NCI-H524 treated with DMSO at 0.1 percent for 48 hours (cell line): ENCODE measurements at regions not wholly inside any gene's neighbourhood (a gene's known extent, or its start where the extent isn't known, plus 50 kb on each side); places are given as distances from the start of the nearest gene placed in this dataset.

Experiments
- DNase-seq: peaks from one replicate; lab custom pipeline; 2025; lab: John Stamatoyannopoulos, UW

GRCh38 chr6:157756708-157757429, 66.2 kb upstream of the SNX9 start:
- peak; percentile 60 for DNase-seq

DNA sequence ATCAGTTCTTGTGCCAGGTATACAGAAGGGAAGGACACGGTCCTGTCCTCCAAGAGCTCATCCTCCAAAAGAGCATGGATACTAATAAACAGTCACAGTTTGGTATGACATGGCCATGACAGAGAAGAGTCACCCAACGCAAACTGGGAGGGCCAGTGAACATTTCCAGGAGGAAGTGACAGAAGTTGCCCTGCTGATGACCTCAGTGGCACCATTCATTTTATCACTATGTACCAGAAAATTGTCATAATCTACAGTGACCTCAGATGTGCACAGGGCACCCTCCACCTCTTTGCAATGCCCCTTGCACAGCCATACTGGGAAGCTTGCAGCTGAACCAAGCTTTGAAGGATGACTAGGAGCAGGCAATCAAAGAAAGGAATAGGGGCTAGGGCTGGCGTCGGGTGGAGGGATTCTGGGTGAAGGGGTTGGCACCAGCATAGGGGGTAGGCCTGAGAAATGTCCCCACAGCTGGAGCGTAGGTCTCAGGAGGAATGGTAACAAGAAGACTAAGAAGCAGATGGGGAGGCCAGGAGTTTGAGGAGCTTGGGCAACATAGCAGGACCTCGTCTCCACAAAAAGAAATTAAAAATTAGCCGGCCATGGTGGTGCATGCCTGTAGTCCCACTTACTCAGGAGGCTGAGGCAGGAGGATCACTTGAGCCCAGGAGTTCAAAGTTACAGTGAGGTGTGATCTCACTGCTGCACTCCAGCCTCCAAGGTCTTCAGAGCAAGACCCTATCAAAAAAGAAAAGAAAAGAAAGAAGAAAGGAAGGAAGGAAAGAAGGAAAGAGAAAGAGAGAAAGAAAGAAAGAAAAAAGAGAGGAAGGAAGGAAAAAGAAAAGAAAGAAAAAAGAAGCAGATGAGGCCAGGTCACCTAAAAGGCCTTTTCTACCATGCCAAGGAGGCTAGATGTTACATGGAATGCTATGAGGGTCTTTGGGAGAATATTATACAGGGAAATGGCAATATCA, 65.3 kb upstream of the SNX9 start:
- DNase-seq = no peak

- no peak for DNase-seq
Observed at GRCh38 chr6:157758516-157759023, 64.5 kb upstream of the SNX9 start.

GRCh38 chr6:157759028-157759427, 64.0 kb upstream of the SNX9 start:
- DNase-seq = no peak

DNA sequence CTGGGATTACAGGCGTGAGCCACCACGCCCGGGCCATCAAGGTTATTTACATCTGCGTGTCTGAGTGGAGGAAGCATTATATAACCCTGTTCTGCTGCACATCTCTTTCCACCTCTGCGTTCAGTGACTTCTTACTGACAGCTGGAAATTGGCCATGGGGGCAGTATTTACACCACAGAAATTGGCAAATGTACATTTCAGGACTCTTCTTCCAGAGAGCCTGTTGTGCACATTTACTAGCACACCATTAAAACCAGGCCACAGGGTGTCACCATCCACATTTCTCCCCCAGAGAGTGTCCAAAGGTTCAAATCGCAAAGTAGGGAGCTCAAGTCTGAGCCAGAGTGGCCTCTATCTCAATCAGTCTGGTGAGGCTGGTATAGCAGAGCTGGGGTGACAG, 62.9 kb upstream of the SNX9 start:
- no peak for DNase-seq

DNA sequence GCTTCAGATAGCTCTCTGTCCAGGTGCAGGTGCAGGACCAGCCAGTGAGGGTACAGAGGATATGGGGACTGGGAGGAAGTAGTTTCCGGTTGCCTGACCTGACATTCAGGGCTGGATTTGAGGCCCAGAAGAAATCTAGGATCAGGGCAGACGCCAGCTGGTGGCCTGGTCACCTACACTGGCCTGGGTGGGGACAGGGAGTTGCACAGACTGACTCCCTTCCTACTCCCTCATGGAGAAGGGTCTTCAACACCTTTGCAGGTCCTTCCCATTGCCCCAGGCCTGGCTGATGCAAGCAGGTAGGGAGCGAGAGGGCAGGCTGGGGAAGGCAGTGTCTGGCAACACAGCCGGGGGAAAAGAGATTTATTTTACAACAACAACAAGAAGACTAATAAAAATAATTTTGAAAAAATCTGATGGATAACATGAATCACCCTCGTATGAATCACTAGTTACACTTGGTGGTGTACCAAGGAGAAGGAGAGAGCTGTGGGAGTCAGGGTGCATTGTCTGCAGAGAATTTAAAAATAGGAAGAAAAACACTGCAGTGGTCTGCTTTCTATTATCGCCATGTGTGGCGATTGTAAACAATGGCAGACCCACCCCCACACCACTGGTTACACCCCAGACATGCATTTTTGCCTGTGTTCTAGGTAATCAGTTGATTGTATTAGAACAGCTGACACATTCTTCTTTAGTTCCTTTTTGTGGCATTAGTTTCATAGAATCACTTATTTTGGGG, 62.3 kb upstream of the SNX9 start:
- DNase-seq = no peak

DNA sequence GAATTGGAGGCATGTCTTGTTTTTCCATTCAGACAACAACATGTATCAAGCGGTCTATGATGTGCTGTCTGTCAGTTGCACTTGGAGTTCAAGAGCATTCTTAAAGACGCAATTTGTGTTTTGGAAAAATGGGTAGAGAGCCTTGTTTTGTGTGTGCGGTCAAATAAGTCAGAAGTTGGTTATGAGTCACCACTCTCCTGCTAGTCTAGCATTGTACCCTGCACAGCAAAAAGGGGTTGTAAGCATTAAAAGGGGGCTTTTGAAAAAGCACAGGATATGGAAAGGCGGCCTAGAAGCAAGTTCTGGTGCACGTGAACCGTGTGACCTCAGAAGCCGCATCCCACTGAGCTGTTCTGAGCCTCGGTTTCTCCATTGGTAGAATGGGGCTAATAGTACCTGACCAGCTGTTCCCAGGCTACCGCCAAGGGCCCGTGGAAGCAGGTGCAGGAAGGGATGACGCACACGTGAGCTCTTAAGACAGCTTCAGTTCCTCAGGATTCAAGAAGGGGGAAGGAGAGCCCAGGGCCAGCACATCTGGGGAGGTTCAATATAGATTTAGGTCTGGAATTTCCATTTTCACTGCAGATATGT, 61.6 kb upstream of the SNX9 start:
- no peak for DNase-seq

DNA sequence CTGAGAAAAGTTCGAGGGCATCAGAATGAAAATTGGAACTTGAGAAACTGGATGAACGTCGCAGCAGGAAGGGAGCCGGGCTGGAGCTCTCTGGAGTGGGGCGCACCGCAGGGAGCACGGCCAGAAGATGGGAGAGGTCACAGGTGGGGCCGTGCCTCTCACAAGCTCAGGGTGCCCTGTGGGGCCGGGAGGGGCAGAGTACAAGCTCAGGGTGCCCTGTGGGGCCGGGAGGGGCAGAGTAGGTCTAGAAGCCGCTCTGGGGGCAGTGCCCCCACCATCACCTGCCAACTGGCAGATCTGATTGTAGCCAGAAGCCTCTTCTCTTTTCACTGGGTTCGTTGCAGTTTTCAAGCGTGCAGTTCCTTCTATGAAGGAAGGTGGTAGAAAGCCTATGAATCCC, 61.1 kb upstream of the SNX9 start:
- no peak for DNase-seq

GRCh38 chr6:157762636-157763035, 60.4 kb upstream of the SNX9 start:
- no peak for DNase-seq

DNA sequence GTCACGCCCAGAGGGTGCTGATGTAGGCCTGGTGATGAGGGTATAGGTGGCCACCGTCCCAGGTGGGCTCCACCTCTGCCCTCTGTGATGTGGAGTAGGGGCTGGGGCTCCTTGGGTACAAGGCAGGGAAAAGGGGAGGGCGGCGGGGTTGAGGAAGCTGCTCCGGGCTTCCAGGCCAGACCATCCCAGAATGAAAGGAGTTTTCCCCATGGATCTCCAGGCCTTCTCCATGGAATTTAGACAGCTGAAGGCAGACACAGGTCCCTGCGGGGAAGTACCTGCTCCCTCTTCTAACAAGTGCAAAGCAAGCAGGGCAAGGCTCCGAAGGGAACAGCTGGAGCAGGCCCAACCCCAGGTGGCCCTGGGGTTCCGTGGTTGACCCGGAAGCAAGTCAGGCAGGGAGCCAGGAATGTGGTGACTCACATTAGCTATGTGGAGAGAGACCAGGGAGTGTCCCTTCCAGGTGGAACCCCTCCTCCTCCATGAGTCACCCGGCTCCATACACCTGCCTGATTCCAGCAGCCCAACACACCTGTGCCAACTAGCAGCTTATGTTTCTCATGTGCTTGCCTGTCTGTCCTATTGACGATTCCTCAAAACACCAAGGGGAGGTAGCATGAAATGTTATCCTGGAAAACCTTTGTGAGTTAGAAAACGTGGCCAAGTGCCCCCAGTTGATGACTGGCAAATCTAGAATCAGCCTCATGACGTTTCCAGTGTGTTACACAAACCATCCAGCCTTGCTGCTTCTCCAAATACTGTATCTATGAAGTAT, 59.7 kb upstream of the SNX9 start:
- no peak for DNase-seq

DNA sequence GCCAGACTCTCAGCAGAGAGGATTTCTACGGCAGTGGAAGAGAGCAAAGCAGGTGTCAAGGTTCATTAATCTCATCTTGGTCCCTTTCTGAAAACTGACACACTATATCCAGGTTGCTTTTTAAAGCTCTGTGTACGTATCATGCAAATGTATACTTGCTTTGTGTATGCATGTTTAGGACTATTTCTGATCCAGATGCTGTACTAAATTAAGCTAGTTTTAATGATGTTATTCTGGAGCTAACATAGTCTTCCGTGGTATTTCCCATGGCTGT, 59.2 kb upstream of the SNX9 start:
- DNase-seq = no peak

- DNase-seq = no peak
Observed at GRCh38 chr6:157764178-157765068, 58.6 kb upstream of the SNX9 start.

GRCh38 chr6:157766901-157767774, 55.9 kb upstream of the SNX9 start:
- DNase-seq = no peak

DNA sequence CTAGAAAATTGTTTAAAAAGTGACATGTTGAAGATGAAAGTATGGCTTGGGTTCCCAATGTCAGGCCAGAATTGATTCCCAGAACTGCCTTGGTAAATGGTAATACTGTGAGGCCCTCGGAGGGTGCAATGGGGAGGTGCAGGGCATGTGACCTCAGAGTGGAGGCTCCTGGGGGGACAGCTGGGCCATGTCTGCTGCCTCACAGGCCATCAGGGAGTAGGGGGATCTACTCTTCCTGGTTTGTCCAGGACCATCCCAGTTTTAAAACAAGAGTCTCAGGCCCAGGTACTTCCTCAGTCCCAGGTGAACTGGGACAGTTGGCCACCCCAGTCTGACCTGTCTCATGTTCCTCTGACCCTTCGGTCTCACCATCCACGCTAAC, 55.3 kb upstream of the SNX9 start:
- DNase-seq = no peak

GRCh38 chr6:157768304-157768703, 54.7 kb upstream of the SNX9 start:
- DNase-seq = no peak

GRCh38 chr6:157768863-157769551, 54.0 kb upstream of the SNX9 start:
- DNase-seq = no peak

DNA sequence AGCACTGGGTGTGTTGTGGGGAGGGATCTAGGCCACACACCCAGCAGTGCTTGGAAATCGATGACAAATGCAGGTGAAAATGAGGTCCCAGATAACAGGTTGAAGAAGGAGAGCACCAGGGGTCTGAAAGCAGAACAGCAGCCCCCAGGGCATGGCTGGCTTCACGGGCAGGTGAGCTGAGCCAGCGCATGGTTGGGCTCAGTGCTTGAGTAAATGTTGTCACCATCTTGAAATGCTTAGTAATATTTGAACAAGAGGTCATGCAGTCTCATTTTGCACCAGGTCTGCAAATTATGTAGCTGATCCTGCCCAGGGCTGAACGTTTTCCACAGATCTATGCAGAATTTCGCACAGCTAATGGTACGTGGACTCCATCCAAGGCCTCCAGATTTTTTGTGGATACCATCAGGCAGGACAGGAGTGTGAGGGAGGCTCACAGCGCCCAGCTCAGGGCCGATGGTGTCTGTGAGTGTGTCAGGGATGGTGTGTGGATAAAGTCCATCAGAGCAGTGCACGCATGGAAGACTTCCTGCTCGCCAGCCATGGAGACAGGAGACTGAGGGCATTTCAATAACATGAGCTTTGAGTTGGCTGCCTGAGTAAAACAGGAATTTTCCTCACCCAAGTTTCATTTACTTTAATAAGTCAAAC, 53.1 kb upstream of the SNX9 start:
- DNase-seq = no peak

- DNase-seq = no peak
Observed at GRCh38 chr6:157770946-157771345, 52.1 kb upstream of the SNX9 start.
